RWPE1 (cell line): ENCODE measurements at regions not wholly inside any gene's neighbourhood (a gene's known extent, or its start where the extent isn't known, plus 50 kb on each side); places are given as distances from the start of the nearest gene placed in this dataset.

Experiments
- CTCF ChIA-PET: fragments of 350-600 bp; sonication (Branson Sonifier 250); formaldehyde crosslinking; extraction: SDS; loops from one replicate; lab custom pipeline; 2021; lab: Yijun Ruan, JAX
- POLR2A ChIA-PET: fragments of 400-600 bp; formaldehyde crosslinking; extraction: SDS; loops from one replicate; lab custom pipeline; 2020; ENCODE audit warnings: antibody characterized with exemption; ENCODE audit not compliant: low non-redundant PET; lab: Yijun Ruan, JAX
- DNase-seq: peaks from one replicate; pipeline ENCODE4 v3.0.0; 2012; ENCODE audit warnings: low spot score
- H3K27ac ChIP-seq: fragments of 450-650 bp; 2 replicates; pipeline ENCODE4 v1.5.1; 2017
- CTCF ChIP-seq: fragments of 450-650 bp; conservative IDR thresholded peaks from 2 replicates; pipeline ENCODE4 v1.5.1; 2017; ENCODE audit warnings: low read depth, mild to moderate bottlenecking

- ChIA-PET POLR2A (no interaction called here), CTCF (no interaction called here)
- H3K27ac ChIP-seq, result no peak overlapping the region
- no peak for DNase-seq
- no peak for TF ChIP-seq CTCF
Observed at GRCh38 chr16:50422926-50423325, 54.1 kb upstream of the BRD7 start.

GRCh38 chr16:50419116-50419515 is 50.3 kb upstream of the BRD7 start:
- no peak for DNase-seq
- TF ChIP-seq CTCF, result no peak
- POLR2A ChIA-PET, result no interaction called here
- no peak overlapping the region for H3K27ac ChIP-seq
- CTCF ChIA-PET, result no interaction called here
